K562 (cell line): ENCODE measurements at regions not wholly inside any gene's neighbourhood (a gene's known extent, or its start where the extent isn't known, plus 50 kb on each side); places are given as distances from the start of the nearest gene placed in this dataset.

Experiments
- ATAC-seq: fragments of 200-7000 bp; cut with Tn5 transposase; 3 replicates; pipeline ENCODE4 v1.9.1; 2020; ENCODE audit warnings: moderate library complexity
- BruUV-seq: library from RNA; stranded (reverse); fragments of 400-500 nt; replicated peaks from 2 replicates; lab custom pipeline; 2021; lab: Mats Ljungman, UMichigan
- CTCF ChIA-PET: fragments of 300-600 bp; formaldehyde crosslinking; extraction: SDS; loops from one replicate; lab custom pipeline; 2021; ENCODE audit warnings: low intra/inter-chr PET ratio; lab: Yijun Ruan, JAX
- POLR2A ChIA-PET: fragments of 300-600, 350-650 bp; sonication (Branson Sonifier 250); formaldehyde crosslinking; extraction: SDS; loops from one replicate; lab custom pipeline; 2021; ENCODE audit warnings: antibody characterized with exemption, inconsistent platforms; lab: Yijun Ruan, JAX
- DNase-seq, 4 experiments: peaks; one replicate each; pipeline versions ENCODE4 v3.0.0 to v3.0.0-alpha.2; 2011 to 2018; ENCODE audit warnings: low spot score in 3 of 4, mixed read lengths in 3 of 4; ENCODE audit errors: extremely low read depth in 1 of 4
- FAIRE-seq: peaks from 2 replicates; lab custom pipeline; 2011; peaks lifted over from hg19 to GRCh38; lab: Jason Lieb, UNC
- H2AFZ ChIP-seq: 2 replicates; pipeline ENCODE4 v1.6.0; 2011; ENCODE audit warnings: low read depth, low read length, control low read depth, inconsistent platforms
- H3K27ac ChIP-seq: fragments of 200-600 bp; 3 replicates; pipeline ENCODE4 v1.8.0; 2011; ENCODE audit warnings: low read depth, mild to moderate bottlenecking, control low read depth, inconsistent platforms, low read length, moderate library complexity, mixed read lengths; ENCODE audit errors: extremely low read depth
- H3K27me3 ChIP-seq, 2 experiments: fragments of 300-600 bp in 1 of 2; 2 replicates in 1 of 2; 3 replicates in 1 of 2; pipeline versions ENCODE4 v1.6.0 to v1.8.0; 2011; ENCODE audit warnings: inconsistent platforms in 2 of 2, low read length in 2 of 2, mild to moderate bottlenecking in 1 of 2, mixed read lengths in 1 of 2, moderate library complexity in 1 of 2; ENCODE audit not compliant: control insufficient read depth in 2 of 2, insufficient read depth in 2 of 2
- H3K36me3 ChIP-seq: fragments of 300-600 bp; 3 replicates; pipeline ENCODE4 v1.8.0; 2011; ENCODE audit warnings: mild to moderate bottlenecking, low read length, inconsistent platforms; ENCODE audit not compliant: control insufficient read depth, insufficient read depth
- H3K4me1 ChIP-seq, 2 experiments: fragments of 200-600 bp in 1 of 2; replicated peaks in 1 of 2; 2 replicates in 1 of 2; 3 replicates in 1 of 2; pipeline versions ENCODE4 v1.5.1 to v1.8.0; 2011; ENCODE audit warnings: inconsistent platforms in 2 of 2, low read length in 2 of 2, mild to moderate bottlenecking in 1 of 2, mixed read lengths in 1 of 2, moderate library complexity in 1 of 2; ENCODE audit not compliant: control insufficient read depth in 2 of 2, insufficient read depth in 2 of 2
- H3K4me2 ChIP-seq: 2 replicates; pipeline ENCODE4 v1.6.1; 2011; ENCODE audit warnings: low read length, control low read depth, inconsistent platforms, mixed read lengths; ENCODE audit not compliant: insufficient read depth
- H3K4me3 ChIP-seq: fragments of 200-600 bp; sonication (generic), shearing (Covaris generic); 2 replicates; pipeline ENCODE4 v1.5.1; 2016; ENCODE audit warnings: control low read depth, inconsistent platforms
- H3K79me2 ChIP-seq: fragments of 200-600 bp; 3 replicates; pipeline ENCODE4 v1.8.0; 2011; ENCODE audit warnings: low read length, inconsistent platforms; ENCODE audit not compliant: control insufficient read depth, insufficient read depth
- H3K9ac ChIP-seq, 2 experiments: 2 replicates each; pipeline versions ENCODE4 v1.6.0 to v1.6.1; 2011; ENCODE audit warnings: low read depth in 2 of 2, low read length in 2 of 2, control low read depth in 1 of 2, inconsistent platforms in 1 of 2, mild to moderate bottlenecking in 1 of 2, mixed read lengths in 1 of 2; ENCODE audit not compliant: insufficient read depth in 1 of 2
- H3K9me1 ChIP-seq: one replicate; pipeline ENCODE4 v1.6.0; 2011; ENCODE audit warnings: inconsistent platforms, mild to moderate bottlenecking, low read length, moderate library complexity; ENCODE audit not compliant: control insufficient read depth, insufficient read depth
- H3K9me3 ChIP-seq: replicated peaks from 2 replicates; pipeline ENCODE4 v1.5.1; 2011; ENCODE audit warnings: low read depth, low read length, inconsistent platforms; ENCODE audit not compliant: control insufficient read depth, insufficient read depth
- H4K20me1 ChIP-seq: replicated peaks from 2 replicates; pipeline ENCODE4 v1.6.1; 2011; ENCODE audit warnings: low read length, inconsistent platforms, mixed read lengths; ENCODE audit not compliant: control insufficient read depth, insufficient read depth
- CREB3 ChIP-seq: fragments of 450-650 bp; conservative IDR thresholded peaks from 2 replicates; pipeline ENCODE4 v1.6.1; 2016; ENCODE audit warnings: missing genetic modification characterization, low read depth, mild to moderate bottlenecking, missing compliant biosample characterization, moderate library complexity
- FOXO4 ChIP-seq: fragments of 450-650 bp; formaldehyde crosslinking; IDR thresholded peaks from 2 replicates; pipeline ENCODE4 v1.4.0; 2020; ENCODE audit warnings: mild to moderate bottlenecking, moderate library complexity
- ILK ChIP-seq: fragments of 450-650 bp; IDR thresholded peaks from 2 replicates; pipeline ENCODE4 v1.6.1; 2016; ENCODE audit warnings: missing genetic modification characterization, low read depth, mild to moderate bottlenecking, missing compliant biosample characterization, moderate library complexity, borderline replicate concordance
- TCFL5 ChIP-seq: fragments of 250-450 bp; sonication (Bioruptor Pico); conservative IDR thresholded peaks from 2 replicates; pipeline ENCODE4 v1.6.1; 2021; ENCODE audit warnings: mild to moderate bottlenecking, moderate library complexity, matching md5 sums
- ZNF384 ChIP-seq: IDR thresholded peaks from 2 replicates; pipeline ENCODE4 v1.6.1; 2012; ENCODE audit warnings: low read depth, low read length, improper control_type of control experiment
- WGBS: fragments of 100-300 bp; shearing (Covaris generic); methylation state at CpG from one replicate; pipeline ENCODE4 v1.1.6; 2016; ENCODE audit warnings: low coverage, mixed read lengths; ENCODE audit not compliant: insufficient coverage; ENCODE audit errors: missing lambda C conversion rate; 5-methylcytosine and 5-hydroxymethylcytosine counted together
- in situ Hi-C: fragments of 300-500 bp; cut with MboI; formaldehyde crosslinking; loops from 4 replicates; pipeline ENCODE4 v1.15.0; 2018; ENCODE audit warnings: inconsistent platforms, mixed read lengths
- intact Hi-C: fragments of 100-400 bp; cut with micrococcal nuclease; formaldehyde crosslinking; loops from 2 replicates; pipeline ENCODE4 v1.14.2; 2022

DNA sequence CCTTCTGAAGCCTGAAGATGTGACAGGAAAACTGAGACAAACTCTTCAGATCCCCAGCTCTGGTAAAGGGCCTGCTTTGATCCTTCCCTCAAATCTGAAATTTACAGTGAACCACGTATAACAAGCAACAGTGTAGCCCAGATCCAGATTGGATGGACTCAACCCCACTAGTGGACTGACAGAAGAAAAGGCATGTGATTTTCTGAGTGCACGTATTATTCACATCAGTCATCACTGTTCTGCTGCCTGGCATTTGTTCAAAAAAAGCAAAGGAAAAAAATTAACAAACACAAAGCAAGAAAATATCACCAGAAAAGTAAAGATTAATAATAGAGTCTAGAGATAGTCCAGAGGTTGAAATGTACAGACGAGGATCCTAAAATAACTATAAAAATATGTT is 87.6 kb downstream of the CYRIA start:
- no peak overlapping the region for H3K4me3 ChIP-seq
- BruUV-seq, result no TSS peak
- no peak for ATAC-seq
- H3K4me1 ChIP-seq, result no peaks in the 10 kb centered on the region
- CTCF ChIA-PET, result no interaction called here
- DNase-seq, result no peak
- in situ Hi-C loops, result no loop called here
- H2AFZ ChIP-seq, result no peak overlapping the region
- no peak for FAIRE-seq
- POLR2A ChIA-PET, result no interaction called here
- no peak overlapping the region for H3K27ac ChIP-seq
- no peak overlapping the region for H3K4me2 ChIP-seq
- H3K9me1 ChIP-seq, result no peaks in the 10 kb centered on the region
- no peak overlapping the region for H3K9ac ChIP-seq
- no peaks in the 10 kb centered on the region for H3K36me3 ChIP-seq
- H4K20me1 ChIP-seq, result no peaks in the 10 kb centered on the region
- no peaks in the 10 kb centered on the region for H3K79me2 ChIP-seq
- no peaks in the 10 kb centered on the region for H3K9me3 ChIP-seq
- WGBS, result 3% methylated on average over 3 of the region's 3 CpGs
- H3K27me3 ChIP-seq, result no peaks in the 10 kb centered on the region
- no peak for TF ChIP-seq CREB3 (tag)
- TF ChIP-seq FOXO4 (CRISPR knock-in tag), result no peak
- no peak for TF ChIP-seq ZNF384
- TF ChIP-seq TCFL5 (CRISPR knock-in tag), result no peak
- TF ChIP-seq ILK (tag), result no peak
- intact Hi-C loops, result no loop called here
